GM13976 (cell line): ENCODE measurements at regions not wholly inside any gene's neighbourhood (a gene's known extent, or its start where the extent isn't known, plus 50 kb on each side); places are given as distances from the start of the nearest gene placed in this dataset.

ENCODE experiments used
- DNase-seq: peaks from one replicate; pipeline ENCODE4 v3.0.0; 2012; ENCODE audit warnings: low spot score
- in situ Hi-C: fragments of 300-500 bp; cut with MboI; formaldehyde crosslinking; loops from one replicate; pipeline ENCODE4 v1.12.0; 2022; ENCODE audit warnings: low sequenced_read_pairs, mixed read lengths, inconsistent platforms; ENCODE audit not compliant: unreplicated experiment
- TF ChIP-seq, protein P1 (sequence below): IDR thresholded peaks from 2 replicates; pipeline ENCODE4 v1.5.1; 2012; ENCODE audit warnings: borderline replicate concordance, mild to moderate bottlenecking; ENCODE audit not compliant: insufficient read depth; ENCODE audit errors: extremely low read depth, missing control alignments, control extremely low read depth

DNA sequence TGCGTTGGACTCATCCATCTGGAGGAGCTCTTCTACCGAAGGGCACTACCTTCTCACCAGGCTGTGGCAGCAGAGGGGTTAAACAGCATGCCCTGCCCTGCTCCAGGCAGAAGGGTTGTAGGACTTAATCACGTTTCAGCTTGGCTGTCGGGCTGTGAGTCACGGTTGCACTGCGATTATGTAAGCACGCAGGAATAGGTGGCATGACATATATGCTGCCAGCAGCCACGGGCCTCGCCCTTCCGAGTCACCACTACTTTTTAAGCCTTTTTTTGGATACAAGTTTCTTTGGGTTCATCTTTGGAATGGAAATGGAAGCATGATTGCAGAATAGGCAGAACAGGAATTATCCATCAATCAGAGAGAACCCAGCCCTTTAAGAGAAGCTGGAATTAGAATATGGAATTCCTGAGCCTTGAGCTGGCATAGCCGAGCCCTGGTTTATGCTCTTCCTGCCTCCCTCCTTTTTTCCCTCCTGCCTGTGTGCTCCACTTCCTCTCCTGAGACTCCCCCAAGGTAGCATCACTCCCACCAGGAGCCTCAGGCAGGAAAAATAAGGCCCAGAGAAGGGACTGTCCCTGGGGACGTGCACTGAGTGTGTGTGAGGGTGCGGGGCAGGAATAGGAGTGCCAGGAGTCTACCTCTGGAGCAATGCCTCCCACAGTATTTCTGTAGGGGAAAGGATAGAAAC lies 86.8 kb downstream of the SEMA4F start:
- in situ Hi-C loops: no loop called here
- TF ChIP-seq, protein P1, sequence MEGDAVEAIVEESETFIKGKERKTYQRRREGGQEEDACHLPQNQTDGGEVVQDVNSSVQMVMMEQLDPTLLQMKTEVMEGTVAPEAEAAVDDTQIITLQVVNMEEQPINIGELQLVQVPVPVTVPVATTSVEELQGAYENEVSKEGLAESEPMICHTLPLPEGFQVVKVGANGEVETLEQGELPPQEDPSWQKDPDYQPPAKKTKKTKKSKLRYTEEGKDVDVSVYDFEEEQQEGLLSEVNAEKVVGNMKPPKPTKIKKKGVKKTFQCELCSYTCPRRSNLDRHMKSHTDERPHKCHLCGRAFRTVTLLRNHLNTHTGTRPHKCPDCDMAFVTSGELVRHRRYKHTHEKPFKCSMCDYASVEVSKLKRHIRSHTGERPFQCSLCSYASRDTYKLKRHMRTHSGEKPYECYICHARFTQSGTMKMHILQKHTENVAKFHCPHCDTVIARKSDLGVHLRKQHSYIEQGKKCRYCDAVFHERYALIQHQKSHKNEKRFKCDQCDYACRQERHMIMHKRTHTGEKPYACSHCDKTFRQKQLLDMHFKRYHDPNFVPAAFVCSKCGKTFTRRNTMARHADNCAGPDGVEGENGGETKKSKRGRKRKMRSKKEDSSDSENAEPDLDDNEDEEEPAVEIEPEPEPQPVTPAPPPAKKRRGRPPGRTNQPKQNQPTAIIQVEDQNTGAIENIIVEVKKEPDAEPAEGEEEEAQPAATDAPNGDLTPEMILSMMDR: no peak
- no peak for DNase-seq

DNA sequence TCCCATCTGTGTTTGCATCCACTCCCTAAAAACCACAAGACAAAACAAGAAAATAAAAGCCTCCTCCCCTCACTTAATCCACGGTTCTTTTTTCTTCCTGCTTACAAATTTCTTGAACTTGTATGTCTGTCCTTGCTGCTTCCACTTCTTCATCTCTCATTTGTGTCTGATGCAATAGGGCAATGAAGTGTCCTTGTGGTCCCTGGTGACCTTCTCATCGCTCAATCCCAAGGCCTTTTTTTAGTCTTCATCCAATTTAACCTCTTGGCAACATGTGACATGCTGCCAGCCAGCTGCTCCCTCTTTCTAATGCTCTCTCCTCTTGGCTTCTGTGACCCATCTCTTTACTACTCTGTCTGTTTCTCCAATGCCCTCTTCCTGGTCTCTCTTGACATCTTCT lies 87.6 kb downstream of the SEMA4F start:
- TF ChIP-seq, protein P1: no peak
- no peak for DNase-seq
- in situ Hi-C loops: no loop called here

DNA sequence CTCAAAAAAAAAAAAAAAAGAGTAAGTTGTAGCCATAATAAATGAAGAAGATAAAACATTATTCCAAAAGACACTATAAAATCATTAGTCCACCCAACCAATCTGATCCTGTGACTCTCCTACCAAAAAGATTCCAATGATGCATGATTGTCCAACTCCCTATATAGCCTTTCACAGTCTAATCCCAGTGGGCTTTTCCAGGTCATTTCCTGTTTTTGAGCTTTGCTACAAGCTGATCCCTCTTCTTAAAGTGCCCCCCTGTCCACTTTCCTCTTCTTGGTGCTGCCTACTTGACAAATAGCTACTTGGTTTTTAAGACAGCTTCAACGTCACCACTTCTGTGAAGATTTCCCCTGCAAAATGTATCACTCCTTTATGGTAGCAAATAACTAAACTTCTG lies 88.4 kb downstream of the SEMA4F start:
- TF ChIP-seq, protein P1: no peak
- DNase-seq: no peak
- in situ Hi-C loops: no loop called here

DNA sequence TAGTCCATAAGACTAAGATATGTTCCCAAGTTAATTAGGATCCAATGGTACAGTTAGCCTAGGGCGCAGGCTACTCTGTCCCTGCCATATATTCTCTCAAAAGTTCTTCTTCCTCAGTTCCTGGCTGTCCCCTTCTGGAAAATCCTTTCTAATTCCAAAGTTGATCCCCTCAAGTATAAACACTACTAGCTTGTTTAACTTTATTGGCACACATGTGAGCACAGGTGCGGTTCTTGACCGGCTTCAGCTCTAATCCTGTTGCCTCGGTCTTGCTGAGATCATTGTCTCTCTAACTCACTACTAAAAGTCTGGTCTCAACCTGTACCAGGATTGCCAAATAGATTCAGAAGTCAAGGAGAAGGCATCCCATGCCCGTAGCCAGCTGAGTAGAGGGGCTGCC lies 89.0 kb downstream of the SEMA4F start:
- in situ Hi-C loops: no loop called here
- TF ChIP-seq, protein P1: no peak
- DNase-seq: no peak

DNA sequence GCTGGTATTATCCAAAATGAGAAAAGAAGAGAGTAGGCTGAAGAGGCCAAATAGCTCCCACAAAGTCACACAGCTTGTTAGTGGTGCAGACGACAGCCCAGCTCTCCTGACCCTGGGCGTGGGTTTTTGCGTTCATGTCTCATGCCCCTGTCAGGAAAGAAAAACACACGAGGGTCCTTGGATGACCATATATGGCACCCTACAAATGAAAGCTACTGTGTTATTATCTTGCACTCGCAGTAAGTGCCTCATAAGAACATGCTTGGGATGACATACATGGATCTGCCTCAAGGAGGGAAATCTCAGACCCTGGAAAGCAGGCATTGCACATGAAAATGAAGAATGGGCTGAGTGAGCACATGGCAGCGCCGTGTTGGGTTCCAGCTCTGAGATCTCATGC lies 89.7 kb downstream of the SEMA4F start:
- in situ Hi-C loops: no loop called here
- TF ChIP-seq, protein P1: no peak
- no peak for DNase-seq

DNA sequence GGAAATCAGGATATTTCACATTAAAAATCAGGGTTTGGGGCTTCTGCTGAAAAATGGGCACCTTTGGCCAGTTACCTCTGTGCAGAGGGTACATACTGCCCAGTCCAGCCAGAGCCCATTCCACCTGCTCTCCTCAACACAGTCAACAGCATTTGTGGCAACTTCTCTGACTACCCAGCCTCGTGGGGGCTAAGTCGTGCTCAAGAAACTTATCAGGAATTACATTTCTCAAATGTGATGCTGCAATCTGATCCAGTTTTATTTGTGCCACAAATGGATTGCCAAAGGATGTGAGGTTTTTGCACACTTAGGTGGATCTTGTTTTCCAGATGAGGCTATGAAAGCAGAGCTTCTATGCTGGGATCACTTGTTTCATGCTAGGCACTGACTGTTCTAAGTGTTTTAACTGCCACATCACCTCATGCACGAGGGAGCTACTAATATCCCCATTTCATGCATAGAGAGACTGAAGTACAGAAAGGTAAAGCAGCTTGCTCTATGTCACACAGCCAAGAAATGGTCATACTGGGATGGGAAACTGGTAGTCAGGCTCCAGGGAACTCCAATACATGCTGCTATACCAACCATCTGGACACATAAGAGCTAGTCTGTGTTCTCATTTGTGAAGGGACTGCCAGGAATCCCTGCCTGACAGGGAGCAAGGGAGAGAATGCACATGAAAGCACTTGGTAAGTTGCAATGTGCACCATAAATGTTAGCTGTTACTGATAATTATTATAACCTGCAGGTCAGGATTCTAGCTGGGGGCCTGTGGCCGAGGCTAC lies 89.0 kb upstream of the HK2 start:
- in situ Hi-C loops: no loop called here
- TF ChIP-seq, protein P1: no peak
- no peak for DNase-seq
